Large intestine (tissue), 3 donors: ENCODE measurements at regions not wholly inside any gene's neighbourhood (a gene's known extent, or its start where the extent isn't known, plus 50 kb on each side); places are given as distances from the start of the nearest gene placed in this dataset.
A peak's percentile ranks its signal among the peaks of the same experiment; 100 is the strongest.

ENCODE experiments used
- DNase-seq, 2 donors: peaks; one replicate each; pipeline versions ENCODE4 v3.0.0 to v3.0.0-alpha.2; 2013
- H3K27ac ChIP-seq: one replicate; pipeline ENCODE4 v1.5.1; 2013; ENCODE audit warnings: low read length
- H3K27me3 ChIP-seq: 2 replicates; pipeline ENCODE4 v1.6.1; 2013; ENCODE audit warnings: low read length; ENCODE audit not compliant: control insufficient read depth, insufficient read depth
- H3K36me3 ChIP-seq: 2 replicates; pipeline ENCODE4 v1.6.1; 2013; ENCODE audit warnings: low read length; ENCODE audit not compliant: control insufficient read depth, insufficient read depth
- H3K4me1 ChIP-seq: one replicate; pipeline ENCODE4 v1.6.1; 2013; ENCODE audit warnings: low read length; ENCODE audit not compliant: control insufficient read depth, insufficient read depth
- H3K4me3 ChIP-seq: one replicate; pipeline ENCODE4 v1.5.1; 2013; ENCODE audit warnings: low read length
- H3K9me3 ChIP-seq: one replicate; pipeline ENCODE4 v1.6.1; 2013; ENCODE audit warnings: mild to moderate bottlenecking, low read depth, low read length, moderate library complexity; ENCODE audit not compliant: control insufficient read depth
- WGBS: methylation state at CpG from one replicate; pipeline ENCODE4 v1.1.5; 2013; ENCODE audit warnings: low lambda C conversion rate; ENCODE audit not compliant: insufficient coverage; 5-methylcytosine and 5-hydroxymethylcytosine counted together

DNA sequence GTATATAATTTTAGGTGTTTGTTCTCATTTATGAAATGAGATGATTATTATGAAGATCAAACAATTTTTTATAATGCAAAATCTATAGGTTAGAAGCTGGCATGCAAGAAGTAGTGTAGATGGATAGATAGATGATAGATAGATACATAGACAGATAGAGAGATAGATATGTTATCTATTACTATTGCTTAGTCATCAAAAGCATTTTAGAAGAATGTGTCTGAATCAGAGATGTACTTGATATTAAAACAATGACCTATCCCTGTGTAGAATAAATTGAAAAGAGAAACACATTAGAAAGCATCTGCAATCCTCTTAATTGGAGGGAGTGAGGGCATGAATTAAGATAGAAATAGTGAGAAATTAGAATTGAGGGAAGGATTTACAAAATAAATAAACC, 436.2 kb upstream of the NXPH2 start:
- Histone ChIP-seq H3K27ac (no peak overlapping the region), H3K4me3 (no peak overlapping the region), H3K36me3 (no peaks in the 10 kb centered on the region), H3K4me1 (no peaks in the 10 kb centered on the region), H3K9me3 (no peaks in the 10 kb centered on the region), H3K27me3 (no peaks in the 10 kb centered on the region)
- DNase-seq = no peak

DNA sequence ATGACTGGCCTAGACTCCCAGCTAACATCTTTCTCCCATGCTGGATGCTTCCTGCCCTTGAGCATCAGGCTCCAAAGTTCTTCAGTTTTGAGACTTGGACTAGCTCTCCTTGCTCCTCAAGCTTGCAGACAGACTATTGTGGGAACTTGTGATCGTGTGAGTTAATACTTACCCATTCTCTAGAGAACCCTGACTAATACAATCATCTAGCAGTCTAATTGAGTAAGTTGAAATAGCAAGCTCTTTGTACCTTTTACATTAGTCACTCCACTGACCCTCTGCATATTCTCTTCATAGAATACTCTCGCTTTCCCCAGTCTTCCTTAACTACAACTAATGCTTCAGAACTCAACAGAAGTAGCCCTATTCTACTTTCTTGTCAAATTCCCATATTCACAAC, 434.6 kb upstream of the NXPH2 start:
- H3K27me3 ChIP-seq = no peaks in the 10 kb centered on the region
- WGBS = 100% methylated on average over 1 of the region's 2 CpGs
- H3K36me3 ChIP-seq = no peaks in the 10 kb centered on the region
- no peak overlapping the region for H3K4me3 ChIP-seq
- H3K9me3 ChIP-seq = no peaks in the 10 kb centered on the region
- no peak overlapping the region for H3K27ac ChIP-seq
- no peak for DNase-seq
- H3K4me1 ChIP-seq = no peaks in the 10 kb centered on the region

DNA sequence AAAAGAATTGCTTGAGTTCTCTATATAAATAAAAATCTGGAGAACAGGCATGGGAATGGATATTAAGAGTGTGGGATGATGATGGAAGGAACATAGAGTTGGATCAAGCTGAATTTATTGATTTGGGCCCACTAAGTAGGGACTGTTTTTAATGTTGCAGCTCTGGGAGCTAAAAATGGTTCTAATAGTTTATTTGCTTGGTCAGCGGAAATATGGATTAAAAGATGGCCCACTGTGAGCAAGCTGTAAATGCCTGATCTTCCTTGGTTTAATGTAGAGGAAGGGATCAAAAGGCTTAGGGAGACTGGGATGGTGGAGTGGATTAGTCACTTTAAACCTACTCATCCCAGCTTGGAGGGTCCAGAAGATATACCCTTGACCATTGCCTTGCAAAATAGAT, 429.4 kb upstream of the NXPH2 start:
- no peaks in the 10 kb centered on the region for H3K27me3 ChIP-seq

DNA sequence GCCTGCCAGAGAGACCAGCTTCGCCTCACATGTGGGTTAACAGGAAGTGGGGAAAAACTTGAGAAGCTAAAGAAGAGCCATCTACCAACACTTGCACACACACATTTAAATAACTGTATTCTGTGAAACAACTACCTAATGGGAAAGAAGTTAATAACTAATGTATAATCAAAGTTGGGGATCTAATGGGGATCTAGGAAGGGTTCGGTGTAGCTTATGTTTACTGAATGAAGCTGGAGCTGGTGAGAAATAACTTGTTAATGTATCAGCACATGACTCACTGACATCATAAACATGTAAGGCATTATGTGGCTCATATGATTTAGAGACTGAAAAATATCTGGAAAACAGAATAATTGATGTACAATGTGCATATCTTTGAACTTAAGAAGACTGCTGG, 421.3 kb upstream of the NXPH2 start:
- WGBS = no CpG with 5 or more reads among the region's 2 CpGs
- H3K27me3 ChIP-seq = no peaks in the 10 kb centered on the region
- no peaks in the 10 kb centered on the region for H3K36me3 ChIP-seq
- H3K4me3 ChIP-seq = no peak overlapping the region
- H3K9me3 ChIP-seq = no peaks in the 10 kb centered on the region
- no peaks in the 10 kb centered on the region for H3K4me1 ChIP-seq
- DNase-seq = no peak
- H3K27ac ChIP-seq = no peak overlapping the region

More for the DNA sequence above, 429.4 kb upstream of the NXPH2 start:
- Histone ChIP-seq H3K27ac (no peak overlapping the region), H3K36me3 (no peaks in the 10 kb centered on the region), H3K4me1 (no peaks in the 10 kb centered on the region), H3K9me3 (no peaks in the 10 kb centered on the region), H3K4me3 (no peak overlapping the region)
- DNase-seq = no peak
- WGBS = 100% methylated on average over 1 of the region's 1 CpG

DNA sequence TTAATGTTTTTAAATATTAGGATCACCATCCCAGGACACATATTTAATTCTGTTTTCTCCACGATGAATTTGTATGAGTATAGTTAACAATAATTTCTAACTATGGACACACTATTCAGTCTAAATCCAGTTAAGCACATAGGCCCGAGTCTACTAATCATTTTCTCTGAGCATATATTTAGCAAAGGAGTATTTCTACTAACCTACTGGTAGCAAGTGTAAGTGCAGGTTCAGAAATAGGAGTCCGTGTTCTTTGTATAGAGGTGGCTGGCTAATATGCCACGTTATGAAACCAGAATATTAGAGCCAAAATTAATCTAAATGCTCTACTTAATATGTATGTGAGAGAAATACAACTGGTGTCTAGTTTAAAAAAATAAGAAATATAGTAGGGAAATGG, 416.6 kb upstream of the NXPH2 start:
- H3K4me1 ChIP-seq = no peaks in the 10 kb centered on the region
- no peak overlapping the region for H3K27ac ChIP-seq
- 80% methylated on average over 1 of the region's 4 CpGs for WGBS
- H3K27me3 ChIP-seq = no peaks in the 10 kb centered on the region
- DNase-seq = no peak
- no peaks in the 10 kb centered on the region for H3K36me3 ChIP-seq
- H3K9me3 ChIP-seq = no peaks in the 10 kb centered on the region
- no peak overlapping the region for H3K4me3 ChIP-seq

DNA sequence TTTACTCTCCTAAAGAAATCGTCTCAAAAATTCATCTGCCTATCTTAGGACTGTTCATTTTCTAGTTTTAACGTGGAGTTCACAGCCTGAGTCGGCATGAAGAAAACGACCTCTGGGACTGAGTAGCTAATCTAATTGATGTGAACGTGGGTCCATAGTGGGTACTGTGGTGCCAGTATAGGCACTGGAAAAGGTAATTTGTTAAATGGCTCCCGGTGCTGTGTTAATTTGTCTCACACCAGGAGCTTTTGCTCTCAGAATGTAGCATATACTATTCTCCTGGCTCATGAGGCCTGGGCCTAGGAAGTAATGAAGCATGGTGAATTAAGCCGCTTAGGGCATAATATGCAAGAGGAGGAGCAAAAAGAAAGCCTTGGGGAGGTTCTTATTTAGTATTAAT, 414.4 kb upstream of the NXPH2 start:
- no peak for DNase-seq
- H3K36me3 ChIP-seq = no peaks in the 10 kb centered on the region
- H3K27ac ChIP-seq = no peak overlapping the region
- no peak overlapping the region for H3K4me3 ChIP-seq
- no peaks in the 10 kb centered on the region for H3K9me3 ChIP-seq
- 100% methylated on average over 2 of the region's 7 CpGs for WGBS
- no peaks in the 10 kb centered on the region for H3K4me1 ChIP-seq
- no peaks in the 10 kb centered on the region for H3K27me3 ChIP-seq

DNA sequence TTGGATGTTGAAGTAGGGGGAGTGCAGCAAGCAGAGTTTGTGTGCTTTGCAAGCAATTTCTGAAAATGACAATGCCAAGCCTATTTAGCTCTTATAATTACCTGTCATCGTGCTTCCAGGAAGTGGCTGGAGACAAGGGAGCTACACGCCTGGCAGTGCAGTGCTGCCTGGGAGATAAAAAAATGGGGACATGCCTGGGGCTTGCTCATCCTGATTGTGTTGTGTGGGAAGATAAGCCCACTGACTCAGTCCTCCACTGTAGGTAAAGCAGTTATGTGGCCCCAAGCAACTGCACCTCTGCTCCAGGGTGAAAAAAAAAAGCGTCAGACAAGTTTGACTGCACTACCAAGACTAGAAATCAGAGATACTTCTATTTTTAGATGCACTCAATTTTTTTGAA, 396.9 kb upstream of the NXPH2 start:
- no peaks in the 10 kb centered on the region for H3K9me3 ChIP-seq
- H3K27ac ChIP-seq = no peak overlapping the region
- no peak overlapping the region for H3K4me3 ChIP-seq
- no CpG with 5 or more reads among the region's 3 CpGs for WGBS
- H3K4me1 ChIP-seq = no peaks in the 10 kb centered on the region
- no peaks in the 10 kb centered on the region for H3K27me3 ChIP-seq
- DNase-seq = no peak
- H3K36me3 ChIP-seq = no peaks in the 10 kb centered on the region

DNA sequence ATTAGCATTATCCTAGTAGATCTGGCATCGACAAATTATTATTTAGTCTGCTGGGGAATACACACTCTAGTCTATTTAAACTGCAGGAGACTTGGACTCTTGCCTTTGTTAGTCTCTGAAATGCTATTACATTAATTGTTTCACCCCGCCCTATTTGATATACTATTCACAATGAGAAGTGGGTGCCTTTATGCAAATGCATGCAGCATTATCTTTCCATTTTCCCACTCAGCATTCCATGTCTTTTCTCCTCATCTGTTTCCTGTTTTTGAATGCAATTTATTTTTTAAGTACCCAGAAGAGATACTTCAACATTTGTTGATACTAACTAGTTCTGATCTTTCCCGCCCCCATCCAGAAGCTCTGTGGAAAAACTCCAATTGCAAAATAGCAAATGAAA, 395.3 kb upstream of the NXPH2 start:
- Histone ChIP-seq H3K27me3 (no peaks in the 10 kb centered on the region), H3K27ac (no peak overlapping the region), H3K9me3 (no peaks in the 10 kb centered on the region), H3K4me3 (no peak overlapping the region), H3K4me1 (no peaks in the 10 kb centered on the region), H3K36me3 (no peaks in the 10 kb centered on the region)
- WGBS = no CpG with 5 or more reads among the region's 3 CpGs
- DNase-seq = peak in 1 of 2 donors; percentile 0

DNA sequence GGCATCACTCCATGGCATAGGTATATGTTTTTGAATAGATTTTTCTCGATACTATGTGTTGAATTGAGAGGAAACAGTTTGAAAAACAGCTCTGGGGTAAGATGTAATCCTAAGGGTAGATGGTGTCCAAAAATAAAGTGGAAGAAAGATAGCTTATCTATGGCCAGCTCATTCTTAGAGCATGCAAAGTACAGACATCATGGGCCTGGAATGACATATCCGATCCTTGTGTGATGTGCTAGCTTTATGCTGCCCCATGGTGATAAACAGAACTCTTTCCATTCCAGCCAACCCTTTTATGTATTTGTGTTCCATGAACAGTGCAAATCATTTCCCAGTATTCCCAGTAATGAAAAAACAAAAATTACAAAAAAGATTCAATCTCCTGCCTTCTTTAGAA, 390.2 kb upstream of the NXPH2 start:
- no peaks in the 10 kb centered on the region for H3K36me3 ChIP-seq
- no peak overlapping the region for H3K4me3 ChIP-seq
- H3K27ac ChIP-seq = no peak overlapping the region
- no peaks in the 10 kb centered on the region for H3K4me1 ChIP-seq
- no peaks in the 10 kb centered on the region for H3K9me3 ChIP-seq
- WGBS = 100% methylated on average over 1 of the region's 2 CpGs
- DNase-seq = no peak
- H3K27me3 ChIP-seq = no peaks in the 10 kb centered on the region

DNA sequence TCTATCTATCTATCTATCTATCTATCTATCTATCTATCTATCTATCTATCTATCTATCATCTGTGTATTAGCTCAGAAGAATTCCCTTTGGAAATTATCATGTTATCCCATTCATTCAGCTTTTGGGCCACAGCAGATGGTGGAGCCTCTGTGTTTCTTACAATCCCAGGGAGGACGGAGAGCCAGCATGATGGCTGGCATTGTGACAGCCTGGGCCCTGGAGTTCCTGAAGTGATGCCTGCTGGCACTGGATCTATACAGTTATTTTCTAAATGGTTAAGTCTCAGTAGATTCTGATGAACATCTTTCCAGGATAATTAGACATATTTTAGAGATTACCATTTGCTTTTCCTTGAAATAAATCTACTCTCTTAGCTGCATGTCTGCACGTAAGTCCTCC, 385.4 kb upstream of the NXPH2 start:
- WGBS = 89% methylated on average over 1 of the region's 2 CpGs
- Histone ChIP-seq H3K36me3 (no peaks in the 10 kb centered on the region), H3K4me3 (no peak overlapping the region), H3K9me3 (no peaks in the 10 kb centered on the region), H3K27ac (no peak overlapping the region), H3K27me3 (no peaks in the 10 kb centered on the region), H3K4me1 (no peaks in the 10 kb centered on the region)
- DNase-seq = no peak

DNA sequence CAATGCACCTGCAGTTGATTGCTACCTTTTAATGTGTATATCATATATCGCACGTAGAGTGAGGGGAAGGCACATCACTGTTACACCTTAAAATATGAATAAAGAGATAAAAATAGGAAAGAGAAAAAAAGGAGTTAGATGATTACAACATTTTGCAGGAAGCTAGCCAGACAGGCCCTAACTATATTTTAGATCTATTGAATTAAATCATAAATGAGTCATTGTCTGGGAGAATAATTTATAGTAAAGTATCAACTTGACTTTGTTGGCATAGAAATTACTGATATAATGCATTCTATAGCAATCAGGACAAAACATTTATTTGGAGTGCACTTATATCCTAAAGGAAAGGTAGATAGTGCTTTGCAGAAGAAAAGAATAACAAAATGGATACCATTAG, 384.9 kb upstream of the NXPH2 start:
- Histone ChIP-seq H3K4me1 (no peaks in the 10 kb centered on the region), H3K27me3 (no peaks in the 10 kb centered on the region)
- 93% methylated on average over 2 of the region's 2 CpGs for WGBS

More for the DNA sequence above, 384.9 kb upstream of the NXPH2 start:
- no peaks in the 10 kb centered on the region for H3K9me3 ChIP-seq
- no peak for DNase-seq
- H3K27ac ChIP-seq = no peak overlapping the region
- no peak overlapping the region for H3K4me3 ChIP-seq
- H3K36me3 ChIP-seq = no peaks in the 10 kb centered on the region
